OCI-LY3 (cell line): ENCODE measurements at regions not wholly inside any gene's neighbourhood (a gene's known extent, or its start where the extent isn't known, plus 50 kb on each side); places are given as distances from the start of the nearest gene placed in this dataset.

ENCODE experiments used
- H2AFZ ChIP-seq: fragments of 200-600, 300-600 bp; shearing (Covaris generic); 2 replicates; pipeline ENCODE4 v1.6.0; 2014; ENCODE audit warnings: antibody characterized with exemption, low read depth, low read length
- H3K27ac ChIP-seq: fragments of 200-600, 300-600 bp; sonication (generic); 2 replicates; pipeline ENCODE4 v1.5.1; 2014; ENCODE audit warnings: mild to moderate bottlenecking, low read length, moderate library complexity, mixed read lengths
- H3K27me3 ChIP-seq: fragments of 200-600, 300-600 bp; sonication (generic); 2 replicates; pipeline ENCODE4 v1.6.1; 2014; ENCODE audit warnings: low read depth, low read length, mixed read lengths
- H3K36me3 ChIP-seq: fragments of 200-600, 300-600 bp; sonication (generic); replicated peaks from 2 replicates; pipeline ENCODE3; 2014; ENCODE audit warnings: low read depth, low read length, mixed read lengths
- H3K4me1 ChIP-seq: fragments of 300-600, 200-600 bp; sonication (generic); 2 replicates; pipeline ENCODE4 v1.6.1; 2014; ENCODE audit warnings: low read length, mixed read lengths
- H3K4me2 ChIP-seq: fragments of 200-600, 300-600 bp; sonication (generic); 2 replicates; pipeline ENCODE4 v1.6.1; 2014; ENCODE audit warnings: low read length, mixed read lengths
- H3K4me3 ChIP-seq: fragments of 300-600, 200-600 bp; sonication (generic); 2 replicates; pipeline ENCODE4 v1.5.1; 2014; ENCODE audit warnings: antibody characterized with exemption, mild to moderate bottlenecking, low read length, moderate library complexity
- H3K79me2 ChIP-seq: fragments of 300-600, 200-600 bp; shearing (Covaris generic); 2 replicates; pipeline ENCODE4 v1.6.1; 2014; ENCODE audit warnings: mild to moderate bottlenecking, low read length, mixed read lengths
- H3K9ac ChIP-seq: fragments of 300-600, 200-600 bp; shearing (Covaris generic); 2 replicates; pipeline ENCODE4 v1.6.0; 2014; ENCODE audit warnings: mild to moderate bottlenecking, low read length, moderate library complexity
- H3K9me3 ChIP-seq: fragments of 200-600, 300-600 bp; shearing (Covaris generic); 2 replicates; pipeline ENCODE4 v1.6.1; 2014; ENCODE audit warnings: low read length, mixed read lengths; ENCODE audit not compliant: insufficient read depth
- H4K20me1 ChIP-seq: fragments of 200-600, 300-600 bp; sonication (generic); 2 replicates; pipeline ENCODE4 v1.6.1; 2016; ENCODE audit warnings: low read length, mixed read lengths; ENCODE audit not compliant: insufficient read depth
- CTCF ChIP-seq: fragments of 200-600, 300-600 bp; sonication (generic); IDR thresholded peaks from 2 replicates; pipeline ENCODE4 v1.5.1; 2014; ENCODE audit warnings: antibody characterized with exemption, low read length, low read depth
- EZH2phosphoT487 ChIP-seq: fragments of 200-600 bp; shearing (Covaris generic); IDR thresholded peaks from 2 replicates; pipeline ENCODE4 v1.6.1; 2018; ENCODE audit warnings: antibody characterized with exemption, mixed run types, low read depth

GRCh38 chr16:17024514-17024913 lies 446.2 kb downstream of the XYLT1 start:
- H3K27ac ChIP-seq = no peak overlapping the region
- no peak overlapping the region for H3K4me3 ChIP-seq
- no peaks in the 10 kb centered on the region for H3K27me3 ChIP-seq
- no peaks in the 10 kb centered on the region for H3K9me3 ChIP-seq
- no peaks in the 10 kb centered on the region for H3K36me3 ChIP-seq
- no peak overlapping the region for H2AFZ ChIP-seq
- H4K20me1 ChIP-seq = no peaks in the 10 kb centered on the region
- no peak overlapping the region for H3K9ac ChIP-seq
- no peak for TF ChIP-seq CTCF
- TF ChIP-seq EZH2phosphoT487 = no peak
- no peak overlapping the region for H3K4me2 ChIP-seq
- H3K4me1 ChIP-seq = no peaks in the 10 kb centered on the region
- no peaks in the 10 kb centered on the region for H3K79me2 ChIP-seq

- Histone ChIP-seq H3K27ac (no peak overlapping the region), H3K36me3 (no peaks in the 10 kb centered on the region), H2AFZ (no peak overlapping the region), H3K4me1 (no peaks in the 10 kb centered on the region), H3K9ac (no peak overlapping the region), H3K79me2 (no peaks in the 10 kb centered on the region), H3K27me3 (no peaks in the 10 kb centered on the region), H3K4me2 (no peak overlapping the region), H3K9me3 (no peaks in the 10 kb centered on the region), H3K4me3 (no peak overlapping the region), H4K20me1 (no peaks in the 10 kb centered on the region)
- TF ChIP-seq CTCF (no peak), EZH2phosphoT487 (no peak)
Observed at GRCh38 chr16:17026600-17027242, 444.0 kb downstream of the XYLT1 start.

- Histone ChIP-seq H3K79me2 (no peaks in the 10 kb centered on the region), H3K27ac (no peak overlapping the region), H3K36me3 (no peaks in the 10 kb centered on the region), H2AFZ (no peak overlapping the region), H3K4me3 (no peak overlapping the region), H3K9me3 (no peaks in the 10 kb centered on the region), H3K9ac (no peak overlapping the region), H3K4me1 (no peaks in the 10 kb centered on the region), H3K27me3 (no peaks in the 10 kb centered on the region), H4K20me1 (no peaks in the 10 kb centered on the region), H3K4me2 (no peak overlapping the region)
- TF ChIP-seq EZH2phosphoT487 (no peak), CTCF (no peak)
Observed at GRCh38 chr16:17027488-17028129, 443.2 kb downstream of the XYLT1 start.

GRCh38 chr16:17029602-17030350 lies 441.0 kb downstream of the XYLT1 start:
- Histone ChIP-seq H3K4me3 (no peak overlapping the region), H3K9me3 (no peaks in the 10 kb centered on the region), H3K36me3 (no peaks in the 10 kb centered on the region), H3K27me3 (no peaks in the 10 kb centered on the region), H3K4me1 (no peaks in the 10 kb centered on the region), H2AFZ (no peak overlapping the region), H3K27ac (no peak overlapping the region), H3K79me2 (no peaks in the 10 kb centered on the region), H3K4me2 (no peak overlapping the region), H4K20me1 (no peaks in the 10 kb centered on the region), H3K9ac (no peak overlapping the region)
- TF ChIP-seq CTCF = no peak
- no peak for TF ChIP-seq EZH2phosphoT487
